GM23338 (cell line): ENCODE measurements at regions not wholly inside any gene's neighbourhood (a gene's known extent, or its start where the extent isn't known, plus 50 kb on each side); places are given as distances from the start of the nearest gene placed in this dataset.

Source experiments
- ATAC-seq: fragments of 200-7000 bp; cut with Tn5 transposase; 3 replicates; pipeline ENCODE4 v1.9.1; 2020
- DNase-seq: peaks from one replicate; pipeline ENCODE4 v3.0.0-alpha.2; 2015; ENCODE audit warnings: low spot score
- H2AFZ ChIP-seq: fragments of 200-600 bp; sonication (generic); 2 replicates; pipeline ENCODE4 v1.8.0; 2016; ENCODE audit warnings: antibody characterized with exemption, mild to moderate bottlenecking, moderate library complexity
- H3F3A ChIP-seq: fragments of 200-600 bp; sonication (generic); replicated peaks from 2 replicates; pipeline ENCODE4 v1.8.0; 2017; ENCODE audit warnings: antibody characterized with exemption, mixed run types, low read depth
- H3K27ac ChIP-seq: fragments of 200-600 bp; sonication (generic); 2 replicates; pipeline ENCODE4 v1.6.1; 2016; ENCODE audit warnings: low read depth
- H3K27me3 ChIP-seq: fragments of 200-600 bp; sonication (generic); 2 replicates; pipeline ENCODE4 v1.8.0; 2016; ENCODE audit warnings: mild to moderate bottlenecking, mixed run types, moderate library complexity; ENCODE audit not compliant: insufficient read depth
- H3K36me3 ChIP-seq: fragments of 200-600 bp; sonication (generic); 2 replicates; pipeline ENCODE4 v1.8.0; 2016; ENCODE audit warnings: mild to moderate bottlenecking; ENCODE audit not compliant: insufficient read depth
- H3K4me1 ChIP-seq: fragments of 200-600 bp; sonication (generic); 2 replicates; pipeline ENCODE4 v1.8.0; 2016; ENCODE audit warnings: mild to moderate bottlenecking, moderate library complexity; ENCODE audit not compliant: insufficient read depth
- H3K4me2 ChIP-seq: fragments of 200-600 bp; sonication (generic); 2 replicates; pipeline ENCODE4 v1.7.1; 2017; ENCODE audit warnings: mixed run types
- H3K4me3 ChIP-seq: fragments of 200-600 bp; sonication (generic); 2 replicates; pipeline ENCODE4 v1.6.1; 2016; ENCODE audit warnings: mixed run types
- H3K79me2 ChIP-seq: fragments of 200-600 bp; sonication (generic); replicated peaks from 2 replicates; pipeline ENCODE4 v1.8.0; 2017; ENCODE audit warnings: mild to moderate bottlenecking; ENCODE audit not compliant: insufficient read depth
- H3K9me2 ChIP-seq: fragments of 200-600 bp; sonication (generic); 2 replicates; pipeline ENCODE4 v1.8.0; 2017; ENCODE audit not compliant: insufficient read depth
- H4K20me1 ChIP-seq: fragments of 200-600 bp; sonication (generic); replicated peaks from 2 replicates; pipeline ENCODE4 v1.8.0; 2017; ENCODE audit warnings: mild to moderate bottlenecking; ENCODE audit not compliant: insufficient read depth
- H3K27ac Mint-ChIP-seq: 2 replicates; pipeline ENCODE4 v1.8.0; 2020; ENCODE audit warnings: inconsistent platforms, mild to moderate bottlenecking, moderate library complexity, mixed read lengths
- H3K27me3 Mint-ChIP-seq: 3 replicates; pipeline ENCODE4 v1.8.0; 2022; ENCODE audit warnings: low read depth, mild to moderate bottlenecking, moderate library complexity, mixed read lengths, inconsistent platforms; ENCODE audit not compliant: insufficient read depth, poor library complexity
- H3K36me3 Mint-ChIP-seq: 3 replicates; pipeline ENCODE4 v1.8.0; 2021; ENCODE audit warnings: low read depth, mild to moderate bottlenecking, inconsistent platforms, moderate library complexity, mixed read lengths
- H3K4me1 Mint-ChIP-seq: 3 replicates; pipeline ENCODE4 v1.8.0; 2020; ENCODE audit warnings: mild to moderate bottlenecking, inconsistent platforms, mixed read lengths
- H3K4me3 Mint-ChIP-seq: 3 replicates; pipeline ENCODE4 v1.8.0; 2021; ENCODE audit warnings: moderate library complexity, mild to moderate bottlenecking, inconsistent platforms, mixed read lengths
- H3K9me3 Mint-ChIP-seq: 3 replicates; pipeline ENCODE4 v1.8.0; 2020; ENCODE audit warnings: moderate library complexity, mild to moderate bottlenecking, inconsistent platforms, mixed read lengths
- CREB1 ChIP-seq: fragments of 250-450 bp; sonication (Bioruptor Pico); IDR thresholded peaks from 2 replicates; pipeline ENCODE4 v1.5.0; 2020; ENCODE audit warnings: low read depth, mild to moderate bottlenecking, moderate library complexity
- CTCF ChIP-seq, 2 experiments: fragments of 200-600 bp in 1 of 2; sonication (generic) in 1 of 2; conservative IDR thresholded peaks; 2 replicates each; pipeline versions ENCODE4 v1.5.1 to v1.6.1; 2016 to 2017; ENCODE audit warnings: antibody characterized with exemption in 2 of 2, low read depth in 2 of 2, mild to moderate bottlenecking in 2 of 2, moderate library complexity in 1 of 2
- ETS1 ChIP-seq: IDR thresholded peaks from 2 replicates; pipeline ENCODE4 v1.6.1; 2016; ENCODE audit warnings: antibody characterized with exemption
- EZH2 ChIP-seq: fragments of 200-600 bp; sonication (generic); IDR thresholded peaks from one replicate; pipeline ENCODE4 v1.8.0; 2017; ENCODE audit warnings: antibody characterized with exemption, mild to moderate bottlenecking, low read depth; ENCODE audit not compliant: unreplicated experiment
- EZH2phosphoT487 ChIP-seq: fragments of 200-600 bp; sonication (generic); IDR thresholded peaks from one replicate; pipeline ENCODE4 v1.8.1; 2018; ENCODE audit warnings: antibody characterized with exemption; ENCODE audit not compliant: unreplicated experiment
- JUNB ChIP-seq: IDR thresholded peaks from one replicate; pipeline ENCODE4 v1.6.1; 2016; ENCODE audit warnings: antibody characterized with exemption; ENCODE audit not compliant: unreplicated experiment
- NANOG ChIP-seq: IDR thresholded peaks from 2 replicates; pipeline ENCODE4 v1.6.1; 2016; ENCODE audit warnings: antibody characterized with exemption, borderline replicate concordance
- POLR2AphosphoS5 ChIP-seq: IDR thresholded peaks from 2 replicates; pipeline ENCODE4 v1.6.1; 2016; ENCODE audit warnings: antibody characterized with exemption, low read depth
- REST ChIP-seq: IDR thresholded peaks from one replicate; pipeline ENCODE4 v1.6.1; 2018; ENCODE audit warnings: antibody characterized with exemption; ENCODE audit not compliant: unreplicated experiment
- STAT1 ChIP-seq: IDR thresholded peaks from one replicate; pipeline ENCODE4 v1.6.1; 2016; ENCODE audit warnings: antibody characterized with exemption; ENCODE audit not compliant: unreplicated experiment
- ZNF114 ChIP-seq: fragments of 250-450 bp; sonication (Bioruptor Pico); IDR thresholded peaks from 2 replicates; pipeline ENCODE4 v1.5.0; 2020; ENCODE audit warnings: mild to moderate bottlenecking, moderate library complexity
- ZNF331 ChIP-seq: fragments of 250-450 bp; sonication (Bioruptor Pico); IDR thresholded peaks from 2 replicates; pipeline ENCODE4 v1.5.0; 2020; ENCODE audit warnings: low read depth, mild to moderate bottlenecking, moderate library complexity
- ZNF462 ChIP-seq: fragments of 250-450 bp; sonication (Bioruptor Pico); IDR thresholded peaks from 2 replicates; pipeline ENCODE4 v1.5.0; 2020; ENCODE audit warnings: mild to moderate bottlenecking, moderate library complexity

GRCh38 chrX:148385471-148385870, 114.9 kb upstream of the AFF2 start:
- H3K36me3 ChIP-seq = no peaks in the 10 kb centered on the region
- H4K20me1 ChIP-seq = no peaks in the 10 kb centered on the region
- H3F3A ChIP-seq = no peaks in the 10 kb centered on the region
- Mint-ChIP-seq H3K27ac (no peak overlapping the region), H3K9me3 (no peaks in the 10 kb centered on the region), H3K27me3 (no peaks in the 10 kb centered on the region), H3K4me1 (peaks cover 22% of the 10 kb centered on the region), H3K4me3 (no peak overlapping the region), H3K36me3 (no peaks in the 10 kb centered on the region)
- no peaks in the 10 kb centered on the region for H3K9me2 ChIP-seq
- H3K4me3 ChIP-seq = no peak overlapping the region
- peaks cover 6% of the 10 kb centered on the region; the same call in 1 of the 2 replicates for H3K4me1 ChIP-seq
- H3K79me2 ChIP-seq = no peaks in the 10 kb centered on the region
- ATAC-seq = no peak
- TF ChIP-seq STAT1 (no peak), CTCF (conservative IDR thresholded peaks at IDR 0.05; ENCODE audit: low read depth in 2 of 2) (no peak), NANOG (no peak), JUNB (no peak), EZH2phosphoT487 (no peak), EZH2 (no peak), REST (no peak), ETS1 (no peak), CREB1 (CRISPR knock-in tag) (no peak), ZNF462 (no peak), POLR2AphosphoS5 (no peak), ZNF114 (CRISPR knock-in tag) (no peak), ZNF331 (CRISPR knock-in tag) (no peak)
- no peak overlapping the region for H3K4me2 ChIP-seq
- no peak overlapping the region for H3K27ac ChIP-seq
- H2AFZ ChIP-seq = no peak overlapping the region
- no peaks in the 10 kb centered on the region for H3K27me3 ChIP-seq
- no peak for DNase-seq
